ENCODE measurements at regions not wholly inside any gene's neighbourhood (a gene's known extent, or its start where the extent isn't known, plus 50 kb on each side); places are given as distances from the start of the nearest gene placed in this dataset.
"Not testable (repeated sequence)": the region's sequence is repeated elsewhere in the genome, so short reads cannot be mapped to it uniquely, and the experiment has no call there.

GRCh38 chrX:19243431-19243830 lies 100.3 kb upstream of the PDHA1 start:
- DNase-seq, result no peak

GRCh38 chrX:19244921-19245320 lies 98.8 kb upstream of the PDHA1 start:
- not testable (repeated sequence) for DNase-seq

GRCh38 chrX:19245711-19246269 lies 97.9 kb upstream of the PDHA1 start:
- no peak for DNase-seq

- no peak for DNase-seq
Observed at GRCh38 chrX:19256986-19257385, 86.7 kb upstream of the PDHA1 start.

- DNase-seq, result not testable (repeated sequence)
Observed at GRCh38 chrX:19261026-19261425, 82.7 kb upstream of the PDHA1 start.

- no peak for DNase-seq
Observed at GRCh38 chrX:19270727-19271126, 73.0 kb upstream of the PDHA1 start.

GRCh38 chrX:19272452-19272851 lies 71.3 kb upstream of the PDHA1 start:
- no peak for DNase-seq

- no peak for DNase-seq
Observed at GRCh38 chrX:19280636-19281035, 63.1 kb upstream of the PDHA1 start.

GRCh38 chrX:19281256-19281655 lies 62.5 kb upstream of the PDHA1 start:
- no peak for DNase-seq

GRCh38 chrX:19283597-19284339 lies 60.0 kb upstream of the PDHA1 start:
- DNase-seq, result no peak

GRCh38 chrX:19285857-19286256 lies 57.9 kb upstream of the PDHA1 start:
- no peak for DNase-seq

GRCh38 chrX:19291086-19291485 lies 52.6 kb upstream of the PDHA1 start:
- DNase-seq, result no peak

GRCh38 chrX:19293606-19294325 lies 50.0 kb upstream of the PDHA1 start:
- no peak for DNase-seq

Measured in hindlimb muscle (tissue), 1 donor.